ENCODE measurements at regions not wholly inside any gene's neighbourhood (a gene's known extent, or its start where the extent isn't known, plus 50 kb on each side); places are given as distances from the start of the nearest gene placed in this dataset.

GRCh38 chr1:37175666-37176215, 141.4 kb upstream of the GRIK3 start:
- Histone ChIP-seq H3K27ac (ENCODE audit: low read depth in 2 of 2, low read length in 1 of 2) (no peak overlapping the region), H3F3A (replicated peaks; ENCODE audit: insufficient read depth) (no peaks in the 10 kb centered on the region), H3K4me3 (ENCODE audit: low read depth in 2 of 2, low read length in 1 of 2) (no peak overlapping the region), H3K9ac (no peak overlapping the region), H3K4me2 (no peak overlapping the region), H3K36me3 (replicated peaks in 1 of 2; ENCODE audit: control insufficient read depth in 1 of 2, insufficient read depth in 2 of 2, low read length in 1 of 2) (no peaks in the 10 kb centered on the region), H3K9me2 (no peaks in the 10 kb centered on the region), H3K79me2 (ENCODE audit: insufficient read depth) (no peaks in the 10 kb centered on the region), H2AFZ (ENCODE audit: low read depth) (no peak overlapping the region), H3K9me3 (no peaks in the 10 kb centered on the region), H3K4me1 (ENCODE audit: control insufficient read depth in 1 of 2, insufficient read depth in 2 of 2, low read depth in 1 of 2, low read length in 1 of 2) (no peaks in the 10 kb centered on the region; a peak in 1 of 4 replicates), H3K27me3 (ENCODE audit: insufficient read depth) (no peaks in the 10 kb centered on the region), H4K20me1 (ENCODE audit: insufficient read depth) (no peaks in the 10 kb centered on the region)
- TF ChIP-seq SIN3A (IDR thresholded peaks at IDR 0.05; ENCODE audit: borderline replicate concordance, low read depth, low read length) (no peak), GATA2 (CRISPR knock-in tag; IDR thresholded peaks at IDR 0.05) (no peak), RAD21 (IDR thresholded peaks at IDR 0.05; ENCODE audit: low read length) (no peak), MEF2A (IDR thresholded peaks at IDR 0.05; ENCODE audit: borderline replicate concordance, low read depth) (no peak), USF2 (IDR thresholded peaks at IDR 0.05; ENCODE audit: borderline replicate concordance, low read depth, low read length) (no peak), EP300 (IDR thresholded peaks at IDR 0.05; ENCODE audit: borderline replicate concordance in 1 of 2, low read depth in 1 of 2, low read length in 1 of 2) (no peak), FOSL2 (IDR thresholded peaks at IDR 0.05; ENCODE audit: borderline replicate concordance, low read depth) (no peak), GABPA (IDR thresholded peaks at IDR 0.05; ENCODE audit: low read depth) (no peak), RFX5 (IDR thresholded peaks at IDR 0.05; ENCODE audit: low read length) (no peak), SMC3 (IDR thresholded peaks at IDR 0.05; ENCODE audit: low read depth, low read length) (no peak), NRF1 (IDR thresholded peaks at IDR 0.05; ENCODE audit: low read depth, low read length) (no peak), TCF12 (IDR thresholded peaks at IDR 0.05) (no peak), NFIC (IDR thresholded peaks at IDR 0.05; ENCODE audit: borderline replicate concordance) (no peak), CHD2 (IDR thresholded peaks at IDR 0.05; ENCODE audit: low read length, partially characterized antibody) (no peak)
- TF ChIP-seq, protein P1, sequence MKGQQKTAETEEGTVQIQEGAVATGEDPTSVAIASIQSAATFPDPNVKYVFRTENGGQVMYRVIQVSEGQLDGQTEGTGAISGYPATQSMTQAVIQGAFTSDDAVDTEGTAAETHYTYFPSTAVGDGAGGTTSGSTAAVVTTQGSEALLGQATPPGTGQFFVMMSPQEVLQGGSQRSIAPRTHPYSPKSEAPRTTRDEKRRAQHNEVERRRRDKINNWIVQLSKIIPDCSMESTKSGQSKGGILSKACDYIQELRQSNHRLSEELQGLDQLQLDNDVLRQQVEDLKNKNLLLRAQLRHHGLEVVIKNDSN (IDR thresholded peaks at IDR 0.05; ENCODE audit: borderline replicate concordance, low read depth), result no peak
- ChIA-PET CTCF (interaction anchor here (0.7 to 2.3 kb wide), 4 partner anchors 8 to 600 kb away, joined by 3 to 10 read pairs (median 4); no protein-coding TSS in a partner anchor), POLR2A (no interaction called here)
- no peak for DNase-seq

- WGBS (ENCODE audit: low lambda C conversion rate), result 22% methylated on average over 1 of the region's 1 CpG
- Histone ChIP-seq H4K20me1 (ENCODE audit: insufficient read depth) (no peaks in the 10 kb centered on the region), H3K4me3 (ENCODE audit: low read depth in 2 of 2, low read length in 1 of 2) (no peak overlapping the region), H3K27ac (ENCODE audit: low read depth in 2 of 2, low read length in 1 of 2) (no peak overlapping the region), H3K4me2 (no peak overlapping the region), H3K4me1 (ENCODE audit: control insufficient read depth in 1 of 2, insufficient read depth in 2 of 2, low read depth in 1 of 2, low read length in 1 of 2) (no peaks in the 10 kb centered on the region; a peak in 1 of 4 replicates), H3K79me2 (ENCODE audit: insufficient read depth) (no peaks in the 10 kb centered on the region), H3K9me3 (no peaks in the 10 kb centered on the region; the same call in 1 of the 2 replicates), H3K36me3 (replicated peaks in 1 of 2; ENCODE audit: control insufficient read depth in 1 of 2, insufficient read depth in 2 of 2, low read length in 1 of 2) (no peaks in the 10 kb centered on the region), H3K9ac (no peak overlapping the region), H2AFZ (ENCODE audit: low read depth) (no peak overlapping the region), H3K27me3 (ENCODE audit: insufficient read depth) (no peaks in the 10 kb centered on the region), H3K9me2 (no peaks in the 10 kb centered on the region), H3F3A (replicated peaks; ENCODE audit: insufficient read depth) (no peaks in the 10 kb centered on the region)
- ChIA-PET POLR2A (no interaction called here), CTCF (interaction anchor here (0.7 to 2.3 kb wide), 10 partner anchors 9 to 678 kb away, joined by 3 to 10 read pairs (median 3); no protein-coding TSS in a partner anchor)
- no peak for DNase-seq
- TF ChIP-seq FOXM1 (IDR thresholded peaks at IDR 0.05; ENCODE audit: low read depth), result no peak
- TF ChIP-seq CHD2 (IDR thresholded peaks at IDR 0.05; ENCODE audit: low read length, partially characterized antibody), result no peak
- no peak for TF ChIP-seq SIN3A (IDR thresholded peaks at IDR 0.05; ENCODE audit: borderline replicate concordance, low read depth, low read length)
- no peak for TF ChIP-seq RCOR1 (IDR thresholded peaks at IDR 0.05; ENCODE audit: low read length)
- TF ChIP-seq EP300 (IDR thresholded peaks at IDR 0.05; ENCODE audit: borderline replicate concordance in 1 of 2, low read depth in 1 of 2, low read length in 1 of 2), result no peak
- TF ChIP-seq MXI1 (IDR thresholded peaks at IDR 0.05; ENCODE audit: low read depth, low read length), result no peak
- no peak for TF ChIP-seq EZH2phosphoT487 (IDR thresholded peaks at IDR 0.05; ENCODE audit: borderline replicate concordance, low read depth)
- TF ChIP-seq SMC3 (IDR thresholded peaks at IDR 0.05; ENCODE audit: low read depth, low read length), result no peak
- no peak for TF ChIP-seq ELF1 (IDR thresholded peaks at IDR 0.05)
- no peak for TF ChIP-seq GATA2 (CRISPR knock-in tag; IDR thresholded peaks at IDR 0.05)
- no peak for TF ChIP-seq RXRA (IDR thresholded peaks at IDR 0.05; ENCODE audit: borderline replicate concordance, low read depth)
- TF ChIP-seq IRF3 (IDR thresholded peaks at IDR 0.05; ENCODE audit: low read depth, low read length), result no peak
- TF ChIP-seq TAF1 (IDR thresholded peaks at IDR 0.05; ENCODE audit: borderline replicate concordance, low read depth, low read length), result no peak
- TF ChIP-seq MEF2A (IDR thresholded peaks at IDR 0.05; ENCODE audit: borderline replicate concordance, low read depth), result no peak
- no peak for TF ChIP-seq TEAD4 (IDR thresholded peaks at IDR 0.05; ENCODE audit: borderline replicate concordance, insufficient read depth)
- TF ChIP-seq FOSL2 (IDR thresholded peaks at IDR 0.05; ENCODE audit: borderline replicate concordance, low read depth), result no peak
- TF ChIP-seq FOXJ3 (CRISPR knock-in tag; IDR thresholded peaks at IDR 0.05), result no peak
- no peak for TF ChIP-seq USF2 (IDR thresholded peaks at IDR 0.05; ENCODE audit: borderline replicate concordance, low read depth, low read length)
These were observed 142.0 kb upstream of the GRIK3 start for GRCh38 chr1:37176269-37176668.

All from SK-N-SH (cell line).